Pancreas (tissue), 10 donors: ENCODE measurements at regions not wholly inside any gene's neighbourhood (a gene's known extent, or its start where the extent isn't known, plus 50 kb on each side); places are given as distances from the start of the nearest gene placed in this dataset.

Experiments
- ATAC-seq, 4 donors: fragments of 200-7000 bp; cut with Tn5 transposase; one replicate each; pipeline versions ENCODE4 v1.8.0 to v1.9.1; 2020; ENCODE audit warnings: mild to moderate bottlenecking in 4 of 4, moderate library complexity in 4 of 4
- DNase-seq, 6 donors: peaks; one replicate each; pipeline ENCODE4 v3.0.0-alpha.2; 2020
- FAIRE-seq: peaks from 2 replicates; lab custom pipeline; 2012; peaks lifted over from hg19 to GRCh38; lab: Jason Lieb, UNC
- H3K27ac ChIP-seq, 4 donors: fragments of 200-600 bp; sonication (generic); 1 replicate in 3 of 4; 2 replicates in 1 of 4; pipeline versions ENCODE4 v1.5.0 to v1.8.0; 2020
- H3K27me3 ChIP-seq, 4 donors: fragments of 200-600 bp; one replicate each; pipeline ENCODE4 v1.8.0; 2021
- H3K36me3 ChIP-seq, 3 donors: fragments of 200-600 bp; sonication (generic) in 1 of 3; one replicate each; pipeline versions ENCODE4 v1.5.0 to v1.8.0; 2020 to 2021
- H3K4me1 ChIP-seq, 3 donors: fragments of 200-600 bp; one replicate each; pipeline ENCODE4 v1.8.0; 2021
- H3K4me3 ChIP-seq, 4 donors: fragments of 200-600 bp; sonication (generic) in 2 of 4; one replicate each; pipeline versions ENCODE4 v1.5.0 to v1.8.0; 2020 to 2021
- H3K9me3 ChIP-seq, 4 donors: fragments of 200-600 bp; one replicate each; pipeline ENCODE4 v1.8.0; 2021
- CTCF ChIP-seq, 4 donors: fragments of 200-600 bp; sonication (generic) in 3 of 4; IDR thresholded peaks; one replicate each; pipeline versions ENCODE4 v1.5.0 to v1.8.0; 2021; ENCODE audit warnings: antibody characterized with exemption in 4 of 4
- WGBS, 2 donors: extraction: QIAGEN DNeasy Blood & Tissue Kit; methylation state at CpG; one replicate each; pipeline ENCODE4 v1.1.7; 2013; 5-methylcytosine and 5-hydroxymethylcytosine counted together
- intact Hi-C, 3 donors: fragments of 100-400 bp; cut with DNase I; formaldehyde crosslinking; loops; one replicate each; pipeline versions ENCODE4 v1.11.1 to v1.14.2; 2022
- donor health status: healthy with polysubstance abuse.
- donor health status: DM: no; HTN: no; CAD: no; lungs with moderate emphysema.
- donor health status: DM: no; HTN: no; CAD: no.
- donor health status: control.
- donor health status: control.
- donor health status: Bipolar disorder and iron deficiency.
- donor health status: DM: yes; HTN: yes; CAD: no.
- donor health status: DM: no; HTN: no; CAD: no.
- donor health status: DM: no; HTN: no; CAD: no.
- donor health status: DM: yes; HTN: yes; CAD: no.

- H3K36me3 ChIP-seq: no peaks in the 10 kb centered on the region
- intact Hi-C loops: no loop called here
- no peaks in the 10 kb centered on the region for H3K9me3 ChIP-seq
- H3K4me1 ChIP-seq: no peaks in the 10 kb centered on the region
- H3K27ac ChIP-seq: no peak overlapping the region
- FAIRE-seq (no peak), ATAC-seq (no peak), DNase-seq (no peak)
- no peaks in the 10 kb centered on the region for H3K27me3 ChIP-seq
- 60 to 73% methylated on average over 3 of the region's 3 CpGs for WGBS, 2 donors
- TF ChIP-seq CTCF (IDR thresholded peaks at IDR 0.05): no peak
- no peak overlapping the region for H3K4me3 ChIP-seq
These were observed 195.5 kb upstream of the C9orf72 start for GRCh38 chr9:27768781-27769180.

- DNase-seq (no peak), FAIRE-seq (no peak), ATAC-seq (no peak)
- no peak overlapping the region for H3K4me3 ChIP-seq
- WGBS, 2 donors: 53 to 63% methylated on average over 5 of the region's 5 CpGs
- no peaks in the 10 kb centered on the region for H3K36me3 ChIP-seq
- no peak for TF ChIP-seq CTCF (IDR thresholded peaks at IDR 0.05)
- no peaks in the 10 kb centered on the region for H3K27me3 ChIP-seq
- H3K9me3 ChIP-seq: no peaks in the 10 kb centered on the region
- intact Hi-C loops: no loop called here
- H3K27ac ChIP-seq: no peak overlapping the region
- no peaks in the 10 kb centered on the region for H3K4me1 ChIP-seq
These were observed 197.3 kb upstream of the C9orf72 start for GRCh38 chr9:27770541-27770940.

- 19 to 21% methylated on average over 4 of the region's 4 CpGs for WGBS, 2 donors
- no peak for DNase-seq
- Histone ChIP-seq H3K4me3 (no peak overlapping the region), H3K27ac (no peak overlapping the region), H3K9me3 (no peaks in the 10 kb centered on the region), H3K36me3 (no peaks in the 10 kb centered on the region), H3K27me3 (no peaks in the 10 kb centered on the region), H3K4me1 (no peaks in the 10 kb centered on the region)
- FAIRE-seq: no peak
- ATAC-seq: peak in 1 of 4 donors; percentile 15
- TF ChIP-seq CTCF (IDR thresholded peaks at IDR 0.05): no peak
- intact Hi-C loops: no loop called here
These were observed 198.7 kb upstream of the C9orf72 start for GRCh38 chr9:27771803-27772545.

- DNase-seq: no peak
- TF ChIP-seq CTCF (IDR thresholded peaks at IDR 0.05): no peak
- no peak for FAIRE-seq
- no peaks in the 10 kb centered on the region for H3K4me1 ChIP-seq
- ATAC-seq: no peak
- no peaks in the 10 kb centered on the region for H3K9me3 ChIP-seq
- H3K27me3 ChIP-seq: no peaks in the 10 kb centered on the region
- 54 to 60% methylated on average over 7 of the region's 7 CpGs for WGBS, 2 donors
- no peaks in the 10 kb centered on the region for H3K36me3 ChIP-seq
- no peak overlapping the region for H3K27ac ChIP-seq
- intact Hi-C loops: no loop called here
- H3K4me3 ChIP-seq: no peak overlapping the region
These were observed 211.8 kb upstream of the C9orf72 start for GRCh38 chr9:27784847-27785713.

- ATAC-seq: no peak
- DNase-seq: no peak
- TF ChIP-seq CTCF (IDR thresholded peaks at IDR 0.05): no peak
- no peaks in the 10 kb centered on the region for H3K27me3 ChIP-seq
- H3K4me3 ChIP-seq: no peak overlapping the region
- no peak for FAIRE-seq
- intact Hi-C loops: no loop called here
- no peaks in the 10 kb centered on the region for H3K4me1 ChIP-seq
- H3K27ac ChIP-seq: no peak overlapping the region
- H3K36me3 ChIP-seq: no peaks in the 10 kb centered on the region
- H3K9me3 ChIP-seq: no peaks in the 10 kb centered on the region
These were observed 212.4 kb upstream of the C9orf72 start for GRCh38 chr9:27785714-27786100.
